Fibroblast of villous mesenchyme (primary cell): ENCODE measurements at regions not wholly inside any gene's neighbourhood (a gene's known extent, or its start where the extent isn't known, plus 50 kb on each side); places are given as distances from the start of the nearest gene placed in this dataset.
A peak's percentile ranks its signal among the peaks of the same experiment; 100 is the strongest.

Source experiments
- DNase-seq: peaks from one replicate; pipeline ENCODE4 v3.0.0-alpha.2; 2010; ENCODE audit warnings: low read depth
- H3K4me3 ChIP-seq: 2 replicates; pipeline ENCODE4 v1.5.1; 2011; ENCODE audit warnings: low read depth, mild to moderate bottlenecking, low read length
- TF ChIP-seq, protein P1 (sequence below): IDR thresholded peaks from 2 replicates; pipeline ENCODE4 v1.5.1; 2012; ENCODE audit warnings: low read depth, mild to moderate bottlenecking, low read length; ENCODE audit not compliant: insufficient read depth

DNA sequence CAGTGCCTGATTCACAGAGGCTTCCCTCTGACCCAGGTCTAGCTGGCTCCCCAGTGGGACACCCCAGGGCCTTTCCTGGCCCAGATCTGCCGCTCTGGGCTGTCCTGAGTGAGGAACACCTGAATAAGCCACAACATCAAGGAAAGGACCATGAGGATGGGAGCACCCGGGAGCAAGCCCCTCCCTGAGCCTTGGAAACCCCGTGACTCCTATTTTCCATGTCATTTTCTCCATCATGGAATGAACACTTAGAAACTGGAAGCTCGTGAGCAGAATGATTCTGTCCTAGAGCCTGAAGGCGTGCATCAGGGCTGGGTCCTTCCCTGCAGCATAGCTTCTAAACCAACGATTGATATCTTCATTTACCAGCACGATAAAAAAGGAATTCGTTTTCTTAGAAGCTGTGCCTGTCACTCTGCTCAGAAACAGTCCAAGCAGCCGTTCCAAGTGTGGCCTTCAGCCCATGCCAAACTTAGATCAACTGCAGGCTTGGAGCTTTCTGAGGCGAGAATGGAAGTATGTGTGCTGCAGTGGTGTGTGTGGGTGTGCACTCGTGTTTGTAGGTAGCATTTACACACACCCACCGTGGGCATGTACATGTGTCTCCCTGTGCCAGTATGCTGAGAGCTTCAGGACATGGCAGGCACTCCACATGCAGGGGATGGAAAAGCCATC, 83.2 kb upstream of the FOXC1 start:
- DNase-seq, result no peak
- H3K4me3 ChIP-seq, result no peak overlapping the region
- TF ChIP-seq, protein P1, sequence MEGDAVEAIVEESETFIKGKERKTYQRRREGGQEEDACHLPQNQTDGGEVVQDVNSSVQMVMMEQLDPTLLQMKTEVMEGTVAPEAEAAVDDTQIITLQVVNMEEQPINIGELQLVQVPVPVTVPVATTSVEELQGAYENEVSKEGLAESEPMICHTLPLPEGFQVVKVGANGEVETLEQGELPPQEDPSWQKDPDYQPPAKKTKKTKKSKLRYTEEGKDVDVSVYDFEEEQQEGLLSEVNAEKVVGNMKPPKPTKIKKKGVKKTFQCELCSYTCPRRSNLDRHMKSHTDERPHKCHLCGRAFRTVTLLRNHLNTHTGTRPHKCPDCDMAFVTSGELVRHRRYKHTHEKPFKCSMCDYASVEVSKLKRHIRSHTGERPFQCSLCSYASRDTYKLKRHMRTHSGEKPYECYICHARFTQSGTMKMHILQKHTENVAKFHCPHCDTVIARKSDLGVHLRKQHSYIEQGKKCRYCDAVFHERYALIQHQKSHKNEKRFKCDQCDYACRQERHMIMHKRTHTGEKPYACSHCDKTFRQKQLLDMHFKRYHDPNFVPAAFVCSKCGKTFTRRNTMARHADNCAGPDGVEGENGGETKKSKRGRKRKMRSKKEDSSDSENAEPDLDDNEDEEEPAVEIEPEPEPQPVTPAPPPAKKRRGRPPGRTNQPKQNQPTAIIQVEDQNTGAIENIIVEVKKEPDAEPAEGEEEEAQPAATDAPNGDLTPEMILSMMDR, result no peak

GRCh38 chr6:1527073-1527457, 82.7 kb upstream of the FOXC1 start:
- DNase-seq, result peak; percentile 37
- no peak overlapping the region for H3K4me3 ChIP-seq
- TF ChIP-seq, protein P1, result no peak

- DNase-seq, result no peak
- TF ChIP-seq, protein P1, result no peak
- H3K4me3 ChIP-seq, result no peak overlapping the region
Measured at GRCh38 chr6:1535295-1535694, 74.4 kb upstream of the FOXC1 start.

GRCh38 chr6:1536526-1537429, 72.9 kb upstream of the FOXC1 start:
- TF ChIP-seq, protein P1, result no peak
- no peak for DNase-seq
- no peak overlapping the region for H3K4me3 ChIP-seq

- TF ChIP-seq, protein P1, result no peak
- H3K4me3 ChIP-seq, result no peak overlapping the region
- DNase-seq, result no peak
Measured at GRCh38 chr6:1538369-1538768, 71.3 kb upstream of the FOXC1 start.

GRCh38 chr6:1538810-1539478, 70.8 kb upstream of the FOXC1 start:
- no peak overlapping the region for H3K4me3 ChIP-seq
- TF ChIP-seq, protein P1, result no peak
- DNase-seq, result no peak
